ENCODE measurements at regions not wholly inside any gene's neighbourhood (a gene's known extent, or its start where the extent isn't known, plus 50 kb on each side); places are given as distances from the start of the nearest gene placed in this dataset.
"Not testable (repeated sequence)": the region's sequence is repeated elsewhere in the genome, so short reads cannot be mapped to it uniquely, and the experiment has no call there.

DNA sequence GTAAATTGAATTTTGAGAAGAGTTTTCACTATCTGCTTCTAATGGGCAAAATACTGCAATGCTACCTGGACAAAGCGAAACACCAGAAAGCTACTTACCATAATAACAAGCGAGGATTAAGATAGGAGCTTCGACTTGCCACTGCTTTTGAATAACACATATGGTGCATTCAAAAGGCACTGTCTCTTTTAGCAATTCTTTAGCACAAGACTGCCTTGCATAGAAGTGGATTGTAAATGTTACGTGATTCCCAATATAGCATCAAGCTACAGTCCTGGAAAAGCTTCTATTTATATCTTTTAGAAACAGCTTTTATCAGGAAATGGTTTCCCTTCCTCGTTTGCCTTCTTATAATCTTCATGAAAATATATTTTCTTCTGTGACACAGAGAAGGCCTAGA is 258.7 kb upstream of the PDE3A start:
- POLR2A ChIA-PET, result no interaction called here
- CTCF ChIA-PET, result interaction anchor here (1.1 kb wide), 1 partner anchor 352 kb away, joined by 3 read pairs; no protein-coding TSS in a partner anchor
- TF ChIP-seq, protein P1, sequence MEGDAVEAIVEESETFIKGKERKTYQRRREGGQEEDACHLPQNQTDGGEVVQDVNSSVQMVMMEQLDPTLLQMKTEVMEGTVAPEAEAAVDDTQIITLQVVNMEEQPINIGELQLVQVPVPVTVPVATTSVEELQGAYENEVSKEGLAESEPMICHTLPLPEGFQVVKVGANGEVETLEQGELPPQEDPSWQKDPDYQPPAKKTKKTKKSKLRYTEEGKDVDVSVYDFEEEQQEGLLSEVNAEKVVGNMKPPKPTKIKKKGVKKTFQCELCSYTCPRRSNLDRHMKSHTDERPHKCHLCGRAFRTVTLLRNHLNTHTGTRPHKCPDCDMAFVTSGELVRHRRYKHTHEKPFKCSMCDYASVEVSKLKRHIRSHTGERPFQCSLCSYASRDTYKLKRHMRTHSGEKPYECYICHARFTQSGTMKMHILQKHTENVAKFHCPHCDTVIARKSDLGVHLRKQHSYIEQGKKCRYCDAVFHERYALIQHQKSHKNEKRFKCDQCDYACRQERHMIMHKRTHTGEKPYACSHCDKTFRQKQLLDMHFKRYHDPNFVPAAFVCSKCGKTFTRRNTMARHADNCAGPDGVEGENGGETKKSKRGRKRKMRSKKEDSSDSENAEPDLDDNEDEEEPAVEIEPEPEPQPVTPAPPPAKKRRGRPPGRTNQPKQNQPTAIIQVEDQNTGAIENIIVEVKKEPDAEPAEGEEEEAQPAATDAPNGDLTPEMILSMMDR (IDR thresholded peaks at IDR 0.05; ENCODE audit: control extremely low read depth, extremely low read depth, low read depth, missing control alignments), result no peak
- no peak for DNase-seq (ENCODE audit: extremely low spot score)

DNA sequence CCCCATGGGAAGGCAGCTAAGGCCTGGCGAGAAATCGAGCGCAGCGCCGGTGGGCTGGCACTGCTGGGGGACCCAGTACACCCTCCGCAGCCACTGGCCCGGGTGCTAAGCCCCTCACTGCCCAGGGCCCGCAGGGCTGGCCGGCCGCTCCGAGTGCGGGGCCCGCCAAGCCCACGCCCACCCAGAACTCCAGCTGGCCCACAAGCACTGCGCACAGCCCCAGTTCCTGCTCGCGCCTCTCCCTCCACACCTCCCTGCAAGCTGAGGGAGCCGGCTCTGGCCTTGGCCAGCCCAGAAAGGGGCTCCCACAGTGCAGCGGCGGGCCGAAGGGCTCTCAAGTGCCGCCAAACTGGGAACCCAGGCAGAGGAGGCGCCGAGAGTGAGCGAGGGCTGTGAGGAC is 253.0 kb upstream of the PDE3A start:
- DNase-seq (ENCODE audit: extremely low spot score); POLR2A ChIA-PET; CTCF ChIA-PET: not testable (repeated sequence)

DNA sequence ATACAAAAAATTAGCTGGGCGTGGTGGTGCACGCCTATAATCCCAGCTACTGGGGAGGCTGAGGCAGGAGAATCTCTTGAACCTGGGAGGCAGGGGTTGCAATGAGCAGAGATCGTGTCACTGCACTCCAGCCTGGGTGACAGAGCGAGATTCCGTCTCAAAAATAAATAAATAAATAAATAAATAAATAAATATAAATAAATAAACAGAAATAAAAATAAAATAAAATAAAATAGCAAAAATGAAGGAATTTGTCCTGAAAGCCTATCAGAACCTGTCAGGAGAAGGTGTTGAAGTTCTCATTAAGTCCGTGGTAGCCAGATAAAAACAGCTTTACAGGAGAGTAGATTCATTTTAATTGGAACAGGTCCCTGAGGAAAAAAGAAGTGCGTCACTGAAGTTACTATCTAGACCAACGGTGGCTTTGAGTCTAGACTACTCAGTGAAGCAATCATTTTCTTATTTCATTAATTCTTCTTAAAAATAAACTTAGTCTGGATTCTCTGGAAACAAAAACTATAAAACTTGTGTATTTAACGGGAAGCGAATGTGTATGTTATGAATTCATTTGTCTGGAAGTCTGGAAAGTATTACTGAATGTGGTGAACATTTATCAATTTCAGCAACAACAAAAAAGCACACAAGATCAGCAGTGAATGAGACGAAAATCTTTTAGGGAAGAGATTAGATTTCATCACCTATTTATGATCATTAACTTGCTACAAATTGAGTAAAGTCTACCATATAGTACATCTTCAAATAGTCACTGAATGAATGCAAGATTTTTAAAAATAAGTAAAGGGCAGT is 248.5 kb upstream of the PDE3A start:
- ChIA-PET CTCF (no interaction called here), POLR2A (no interaction called here)
- no peak for DNase-seq (ENCODE audit: extremely low spot score)
- TF ChIP-seq, protein P1 (IDR thresholded peaks at IDR 0.05; ENCODE audit: control extremely low read depth, extremely low read depth, low read depth, missing control alignments), result no peak

DNA sequence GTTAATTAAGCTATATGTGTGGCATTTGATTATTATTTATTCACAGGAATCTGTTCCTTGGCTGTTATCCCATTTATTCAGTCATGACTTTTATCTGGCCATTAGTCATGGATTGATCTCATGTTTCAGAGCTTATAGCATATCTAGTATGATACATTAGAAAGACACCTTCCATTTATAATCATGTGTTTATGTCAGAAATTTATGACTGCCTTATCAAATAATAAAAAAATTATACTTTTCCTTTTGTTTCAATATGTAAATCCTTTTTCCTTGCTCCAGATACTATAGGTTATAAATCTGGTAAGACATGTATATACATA is 248.0 kb upstream of the PDE3A start:
- POLR2A ChIA-PET, result no interaction called here
- TF ChIP-seq, protein P1 (IDR thresholded peaks at IDR 0.05; ENCODE audit: control extremely low read depth, extremely low read depth, low read depth, missing control alignments), result no peak
- DNase-seq (ENCODE audit: extremely low spot score), result no peak
- CTCF ChIA-PET, result no interaction called here

DNA sequence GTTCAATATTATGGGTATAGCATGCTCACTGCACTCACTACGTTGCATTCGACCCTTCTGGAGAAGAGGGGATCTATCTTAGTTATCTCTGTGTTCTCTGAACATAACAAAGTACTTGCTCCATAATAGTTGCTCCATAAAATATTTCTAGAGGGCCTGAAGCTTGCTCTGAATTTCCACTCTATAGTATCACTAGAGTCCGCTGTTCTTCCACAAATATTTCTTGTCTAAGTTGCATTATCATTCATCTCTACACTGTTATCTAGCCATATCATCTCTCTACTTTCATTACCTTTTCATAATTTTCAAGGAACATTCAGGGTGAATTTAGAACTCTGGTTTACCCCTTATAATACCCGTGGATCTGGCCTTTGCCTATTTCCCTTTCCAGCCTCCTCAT is 246.1 kb upstream of the PDE3A start:
- TF ChIP-seq, protein P1 (IDR thresholded peaks at IDR 0.05; ENCODE audit: control extremely low read depth, extremely low read depth, low read depth, missing control alignments), result peak; percentile 8
- no peak for DNase-seq (ENCODE audit: extremely low spot score)
- ChIA-PET POLR2A (no interaction called here), CTCF (interaction anchor here (1.2 to 3.5 kb wide), 2 partner anchors 11 to 35 kb away, joined by 3 to 9 read pairs; no protein-coding TSS in a partner anchor)

DNA sequence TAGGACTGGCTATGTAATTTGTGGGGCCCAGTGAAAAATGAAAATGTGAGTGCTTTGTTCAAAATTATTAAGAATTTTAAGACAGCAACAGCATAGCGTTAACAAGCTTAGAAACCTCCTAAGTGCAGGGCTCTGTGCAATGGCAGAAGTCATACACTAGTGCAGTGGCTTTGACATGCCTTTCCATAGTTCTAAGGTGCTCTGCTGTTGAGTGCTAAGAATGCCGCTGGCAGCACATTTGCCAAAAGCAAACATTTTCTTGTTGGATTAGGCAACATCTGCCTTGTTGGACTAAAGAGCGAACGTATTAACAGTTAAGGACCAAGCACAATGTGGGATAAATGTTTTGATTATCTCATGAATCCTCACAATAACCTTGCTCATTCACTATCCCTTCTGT is 244.9 kb upstream of the PDE3A start:
- CTCF ChIA-PET, result interaction anchor here (0.8 to 3.5 kb wide), 6 partner anchors 10 to 77 kb away, joined by 3 to 9 read pairs (median 3); no protein-coding TSS in a partner anchor

DNA sequence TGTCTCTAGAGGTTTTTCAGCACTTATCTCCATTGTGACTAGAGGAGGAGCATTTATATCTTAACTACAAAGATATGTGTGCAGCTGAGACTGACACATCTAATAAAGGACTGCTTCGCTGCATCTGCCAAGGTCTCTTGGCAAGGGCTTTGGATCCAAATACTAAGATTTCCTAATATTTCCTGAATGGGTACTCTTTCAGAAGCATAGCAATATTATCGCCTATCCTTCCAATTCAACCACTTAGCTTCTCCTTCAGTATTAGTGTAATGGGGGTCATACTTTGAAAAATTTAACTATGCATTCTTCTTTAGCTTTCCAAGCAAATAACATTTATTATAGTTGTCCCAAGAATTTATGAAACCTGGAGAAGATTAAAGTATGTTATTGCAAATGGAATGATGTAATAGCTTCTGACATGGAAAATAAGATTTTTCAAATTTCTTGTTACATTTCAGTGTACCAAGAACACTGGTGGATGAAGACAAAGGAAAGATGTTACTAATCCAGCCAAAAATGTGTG is 243.0 kb upstream of the PDE3A start:
- CTCF ChIA-PET, result interaction anchor here (0.8 to 3.5 kb wide), 4 partner anchors 8 to 86 kb away, joined by 3 to 9 read pairs (median 3); no protein-coding TSS in a partner anchor
- POLR2A ChIA-PET, result no interaction called here
- DNase-seq (ENCODE audit: extremely low spot score), result no peak
- TF ChIP-seq, protein P1 (IDR thresholded peaks at IDR 0.05; ENCODE audit: control extremely low read depth, extremely low read depth, low read depth, missing control alignments), result no peak

More for the DNA sequence above, 244.9 kb upstream of the PDE3A start:
- POLR2A ChIA-PET, result no interaction called here
- no peak for DNase-seq (ENCODE audit: extremely low spot score)
- TF ChIP-seq, protein P1 (IDR thresholded peaks at IDR 0.05; ENCODE audit: control extremely low read depth, extremely low read depth, low read depth, missing control alignments), result no peak

Data from GM10248 (cell line).